CD4-positive, alpha-beta T cell (primary cell): ENCODE measurements at regions not wholly inside any gene's neighbourhood (a gene's known extent, or its start where the extent isn't known, plus 50 kb on each side); places are given as distances from the start of the nearest gene placed in this dataset.

Experiments used
- ATAC-seq: fragments of 200-7000 bp; cut with Tn5 transposase; one replicate; pipeline ENCODE4 v1.10.0; 2022; ENCODE audit warnings: mild to moderate bottlenecking; ENCODE audit not compliant: poor library complexity
- CTCF ChIA-PET: fragments of 350-600 bp; sonication (Branson Sonifier 250); formaldehyde crosslinking; loops from one replicate; lab custom pipeline; 2021; ENCODE audit warnings: antibody characterized with exemption, inconsistent platforms; lab: Charles Lee
- POLR2A ChIA-PET: fragments of 350-600 bp; sonication (Branson Sonifier 250); formaldehyde crosslinking; loops from one replicate; lab custom pipeline; 2021; ENCODE audit warnings: antibody characterized with exemption, inconsistent platforms; lab: Charles Lee
- DNase-seq, 14 experiments: peaks; one replicate each; pipeline ENCODE4 v3.0.0-alpha.2; 2013 to 2020; ENCODE audit warnings: mixed read lengths in 2 of 14
- H3K27ac ChIP-seq, 2 donors: one replicate each; pipeline versions ENCODE4 v1.5.1 to v1.7.0; 2013; ENCODE audit warnings: low read length in 2 of 2, low read depth in 1 of 2, mild to moderate bottlenecking in 1 of 2
- H3K27me3 ChIP-seq, 2 experiments: 1 replicate in 1 of 2; 2 replicates in 1 of 2; pipeline versions ENCODE4 v1.6.1 to v1.7.0; 2013; ENCODE audit warnings: low read length in 2 of 2, control low read depth in 1 of 2, mild to moderate bottlenecking in 1 of 2, moderate library complexity in 1 of 2; ENCODE audit not compliant: insufficient read depth in 2 of 2, control insufficient read depth in 1 of 2
- H3K36me3 ChIP-seq: one replicate; pipeline ENCODE4 v1.6.1; 2013; ENCODE audit warnings: low read length, control low read depth; ENCODE audit not compliant: insufficient read depth
- H3K4me1 ChIP-seq: one replicate; pipeline ENCODE4 v1.6.1; 2013; ENCODE audit warnings: low read length, control low read depth; ENCODE audit not compliant: insufficient read depth
- H3K4me3 ChIP-seq: one replicate; pipeline ENCODE4 v1.5.1; 2013; ENCODE audit warnings: mild to moderate bottlenecking, low read length, moderate library complexity
- H3K9me3 ChIP-seq, 2 experiments: 1 replicate in 1 of 2; 2 replicates in 1 of 2; pipeline versions ENCODE4 v1.6.1 to v1.7.0; 2013; ENCODE audit warnings: low read length in 2 of 2, mild to moderate bottlenecking in 2 of 2, control low read depth in 1 of 2, moderate library complexity in 1 of 2; ENCODE audit not compliant: control insufficient read depth in 1 of 2, insufficient read depth in 1 of 2
- H3K27ac Mint-ChIP-seq: one replicate; pipeline ENCODE4 v1.8.0; 2020; ENCODE audit warnings: mixed read lengths
- H3K27me3 Mint-ChIP-seq: one replicate; pipeline ENCODE4 v1.8.0; 2021; ENCODE audit warnings: mixed read lengths
- H3K36me3 Mint-ChIP-seq: one replicate; pipeline ENCODE4 v1.8.0; 2021; ENCODE audit warnings: low read depth, mixed read lengths
- H3K4me1 Mint-ChIP-seq: one replicate; pipeline ENCODE4 v1.8.0; 2021; ENCODE audit warnings: low read depth, mixed read lengths
- H3K4me3 Mint-ChIP-seq: one replicate; pipeline ENCODE4 v1.8.0; 2020; ENCODE audit warnings: mild to moderate bottlenecking, mixed read lengths
- H3K9me3 Mint-ChIP-seq: one replicate; pipeline ENCODE4 v1.8.0; 2020; ENCODE audit warnings: mixed read lengths
- intact Hi-C, 2 experiments: fragments of 100-400 bp; cut with DNase I in 1 of 2; cut with micrococcal nuclease in 1 of 2; formaldehyde crosslinking; loops; one replicate each; pipeline versions ENCODE4 v1.15.1 to v1.9.0; 2023 to 2025; cut with DNase I, micrococcal nuclease
- TF ChIP-seq, protein P1 (sequence below): fragments of 200-600 bp; IDR thresholded peaks from one replicate; pipeline ENCODE4 v1.8.0; 2022; ENCODE audit warnings: antibody characterized with exemption, mild to moderate bottlenecking

DNA sequence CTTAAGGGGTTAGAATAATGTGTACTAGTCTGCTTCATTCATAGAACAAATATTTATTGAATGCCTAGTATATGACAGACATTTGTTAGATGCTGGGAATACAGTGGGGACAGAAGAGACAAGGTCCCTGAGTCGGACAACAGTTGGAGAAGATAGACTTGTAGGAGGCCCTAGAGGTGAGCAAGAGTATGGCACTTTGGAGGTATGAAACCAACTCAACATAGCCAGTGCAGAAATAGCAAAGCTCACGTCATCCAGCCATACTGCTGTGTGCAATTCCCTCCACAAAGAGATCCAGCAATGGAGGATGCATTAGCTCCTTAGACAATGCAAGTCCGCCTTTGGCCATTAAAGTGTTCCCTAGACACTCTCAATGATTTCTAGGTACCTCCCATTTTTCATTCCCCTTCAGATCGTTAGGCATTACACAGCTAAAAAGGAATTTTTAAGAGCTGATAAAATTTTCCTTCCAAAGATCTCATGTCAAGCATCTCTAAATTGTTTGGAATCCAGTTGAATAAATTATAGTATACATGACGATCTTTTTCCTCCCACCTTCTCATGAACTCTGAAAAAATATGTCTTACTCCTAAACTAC, 1949.6 kb upstream of the WWC1 start:
- H3K27ac Mint-ChIP-seq, result no peak overlapping the region
- no peak overlapping the region for H3K4me3 Mint-ChIP-seq
- ChIA-PET CTCF (no interaction called here), POLR2A (no interaction called here)
- H3K4me1 Mint-ChIP-seq, result no peaks in the 10 kb centered on the region
- Histone ChIP-seq H3K9me3 (peaks cover 0 to 4% of the 10 kb centered on the region in 2 experiments), H3K4me1 (no peaks in the 10 kb centered on the region), H3K36me3 (no peaks in the 10 kb centered on the region), H3K4me3 (no peak overlapping the region), H3K27ac (no peak overlapping the region), H3K27me3 (no peaks in the 10 kb centered on the region)
- intact Hi-C loops, result no loop called here
- TF ChIP-seq, protein P1, sequence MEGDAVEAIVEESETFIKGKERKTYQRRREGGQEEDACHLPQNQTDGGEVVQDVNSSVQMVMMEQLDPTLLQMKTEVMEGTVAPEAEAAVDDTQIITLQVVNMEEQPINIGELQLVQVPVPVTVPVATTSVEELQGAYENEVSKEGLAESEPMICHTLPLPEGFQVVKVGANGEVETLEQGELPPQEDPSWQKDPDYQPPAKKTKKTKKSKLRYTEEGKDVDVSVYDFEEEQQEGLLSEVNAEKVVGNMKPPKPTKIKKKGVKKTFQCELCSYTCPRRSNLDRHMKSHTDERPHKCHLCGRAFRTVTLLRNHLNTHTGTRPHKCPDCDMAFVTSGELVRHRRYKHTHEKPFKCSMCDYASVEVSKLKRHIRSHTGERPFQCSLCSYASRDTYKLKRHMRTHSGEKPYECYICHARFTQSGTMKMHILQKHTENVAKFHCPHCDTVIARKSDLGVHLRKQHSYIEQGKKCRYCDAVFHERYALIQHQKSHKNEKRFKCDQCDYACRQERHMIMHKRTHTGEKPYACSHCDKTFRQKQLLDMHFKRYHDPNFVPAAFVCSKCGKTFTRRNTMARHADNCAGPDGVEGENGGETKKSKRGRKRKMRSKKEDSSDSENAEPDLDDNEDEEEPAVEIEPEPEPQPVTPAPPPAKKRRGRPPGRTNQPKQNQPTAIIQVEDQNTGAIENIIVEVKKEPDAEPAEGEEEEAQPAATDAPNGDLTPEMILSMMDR, result no peak
- no peaks in the 10 kb centered on the region for H3K27me3 Mint-ChIP-seq
- no peaks in the 10 kb centered on the region for H3K36me3 Mint-ChIP-seq
- peaks cover 2% of the 10 kb centered on the region for H3K9me3 Mint-ChIP-seq
- DNase-seq, result no peak
- no peak for ATAC-seq

GRCh38 chr5:166342402-166342801, 1949.0 kb upstream of the WWC1 start:
- no peak overlapping the region for H3K4me3 ChIP-seq
- H3K4me1 Mint-ChIP-seq, result no peaks in the 10 kb centered on the region
- H3K4me1 ChIP-seq, result no peaks in the 10 kb centered on the region
- intact Hi-C loops, result no loop called here
- POLR2A ChIA-PET, result no interaction called here
- H3K27ac Mint-ChIP-seq, result no peak overlapping the region
- peaks cover 0 to 4% of the 10 kb centered on the region in 2 experiments for H3K9me3 ChIP-seq
- peaks cover 2% of the 10 kb centered on the region for H3K9me3 Mint-ChIP-seq
- H3K36me3 Mint-ChIP-seq, result no peaks in the 10 kb centered on the region
- no peaks in the 10 kb centered on the region for H3K27me3 Mint-ChIP-seq
- H3K27me3 ChIP-seq, result no peaks in the 10 kb centered on the region
- DNase-seq, result no peak
- TF ChIP-seq, protein P1, result no peak
- no peak for ATAC-seq
- CTCF ChIA-PET, result no interaction called here
- no peak overlapping the region for H3K27ac ChIP-seq
- no peaks in the 10 kb centered on the region for H3K36me3 ChIP-seq
- no peak overlapping the region for H3K4me3 Mint-ChIP-seq

DNA sequence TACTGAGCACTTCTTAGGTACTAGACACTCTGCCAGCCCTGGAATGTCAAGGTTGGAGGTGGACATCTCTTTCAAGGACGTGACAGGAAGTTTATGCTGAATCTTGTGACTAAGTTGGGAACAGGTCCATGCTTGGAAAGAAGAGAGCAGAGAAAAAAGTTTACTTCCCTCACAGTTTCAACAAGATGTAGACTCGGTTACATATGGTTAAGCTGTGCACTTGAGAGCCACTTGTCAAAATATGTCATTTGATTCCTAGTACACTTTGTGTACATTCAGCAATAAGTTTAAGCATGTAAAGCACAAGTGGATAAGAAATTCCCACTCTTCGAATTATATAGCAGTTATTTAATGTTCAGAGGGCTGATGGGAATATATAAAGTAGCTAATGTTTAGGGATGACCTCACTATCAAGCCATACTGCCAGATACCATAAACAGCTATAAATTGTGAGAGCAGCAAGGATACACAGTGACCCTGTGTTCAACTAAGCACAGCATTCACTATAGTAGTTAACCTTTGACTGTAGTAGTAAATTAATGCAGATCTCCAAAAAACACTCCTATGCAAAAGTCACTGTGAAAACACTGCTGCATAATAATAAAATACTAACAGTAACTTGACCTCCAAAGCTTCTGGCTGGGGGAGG, 1944.6 kb upstream of the WWC1 start:
- CTCF ChIA-PET, result no interaction called here
- TF ChIP-seq, protein P1, result no peak
- H3K27me3 Mint-ChIP-seq, result no peaks in the 10 kb centered on the region
- POLR2A ChIA-PET, result no interaction called here
- H3K4me3 Mint-ChIP-seq, result no peak overlapping the region
- H3K27ac Mint-ChIP-seq, result no peak overlapping the region
- no peaks in the 10 kb centered on the region for H3K36me3 ChIP-seq
- peaks cover 7% of the 10 kb centered on the region for H3K9me3 Mint-ChIP-seq
- H3K9me3 ChIP-seq, result peaks cover 0 to 4% of the 10 kb centered on the region in 2 experiments
- H3K27ac ChIP-seq, result no peak overlapping the region
- DNase-seq (no peak), ATAC-seq (no peak)
- H3K4me3 ChIP-seq, result no peak overlapping the region
- intact Hi-C loops, result no loop called here
- no peaks in the 10 kb centered on the region for H3K36me3 Mint-ChIP-seq
- no peaks in the 10 kb centered on the region for H3K4me1 Mint-ChIP-seq
- H3K27me3 ChIP-seq, result no peaks in the 10 kb centered on the region
- H3K4me1 ChIP-seq, result no peaks in the 10 kb centered on the region
